CD14-positive monocyte (primary cell): ENCODE measurements at regions not wholly inside any gene's neighbourhood (a gene's known extent, or its start where the extent isn't known, plus 50 kb on each side); places are given as distances from the start of the nearest gene placed in this dataset.

Source experiments
- DNase-seq, 3 donors: peaks; one replicate each; pipeline ENCODE4 v3.0.0-alpha.2; 2011 to 2022
- H2AFZ ChIP-seq: 2 replicates; pipeline ENCODE4 v1.6.0; 2012; ENCODE audit warnings: mild to moderate bottlenecking, low read depth, low read length, inconsistent platforms; ENCODE audit not compliant: insufficient read depth, poor library complexity, severe bottlenecking
- H3K27ac ChIP-seq, 2 donors: 1 replicate in 1 of 2; 2 replicates in 1 of 2; pipeline ENCODE4 v1.5.1; 2012 to 2013; ENCODE audit warnings: low read length in 2 of 2, control low read depth in 1 of 2, inconsistent platforms in 1 of 2, low read depth in 1 of 2, mild to moderate bottlenecking in 1 of 2
- H3K27me3 ChIP-seq, 2 donors: one replicate each; pipeline versions ENCODE4 v1.6.0 to v1.6.1; 2011 to 2013; ENCODE audit warnings: low read length in 2 of 2; ENCODE audit not compliant: control insufficient read depth in 2 of 2, insufficient read depth in 2 of 2
- H3K36me3 ChIP-seq, 2 donors: replicated peaks in 1 of 2; 1 replicate in 1 of 2; 2 replicates in 1 of 2; pipeline versions ENCODE4 v1.5.1 to v1.6.1; 2012 to 2013; ENCODE audit warnings: low read length in 2 of 2, control low read depth in 1 of 2, inconsistent platforms in 1 of 2, mild to moderate bottlenecking in 1 of 2; ENCODE audit not compliant: insufficient read depth in 2 of 2, control insufficient read depth in 1 of 2
- H3K4me1 ChIP-seq, 2 donors: 1 replicate in 1 of 2; 2 replicates in 1 of 2; pipeline versions ENCODE4 v1.5.1 to v1.6.1; 2012 to 2013; ENCODE audit warnings: low read length in 2 of 2, control low read depth in 1 of 2, inconsistent platforms in 1 of 2, mild to moderate bottlenecking in 1 of 2, moderate library complexity in 1 of 2; ENCODE audit not compliant: insufficient read depth in 2 of 2, control insufficient read depth in 1 of 2
- H3K4me2 ChIP-seq: replicated peaks from 2 replicates; pipeline ENCODE3; 2012; ENCODE audit warnings: low read length, moderate library complexity, mild to moderate bottlenecking; ENCODE audit not compliant: poor library complexity, severe bottlenecking; ENCODE audit errors: extremely low read depth
- H3K4me3 ChIP-seq, 3 experiments: fragments of 200-600 bp in 1 of 3; sonication (generic) in 1 of 3; replicated peaks in 1 of 3; 1 replicate in 2 of 3; 2 replicates in 1 of 3; pipeline ENCODE4 v1.5.1; 2011 to 2013; ENCODE audit warnings: low read length in 3 of 3, mild to moderate bottlenecking in 3 of 3, control low read depth in 2 of 3, low read depth in 2 of 3, inconsistent platforms in 1 of 3, moderate library complexity in 1 of 3
- H3K79me2 ChIP-seq: 2 replicates; pipeline ENCODE4 v1.6.0; 2012; ENCODE audit warnings: mild to moderate bottlenecking, control low read depth, inconsistent platforms, low read length, moderate library complexity; ENCODE audit not compliant: insufficient read depth
- H3K9ac ChIP-seq: 2 replicates; pipeline ENCODE4 v1.6.0; 2017; ENCODE audit warnings: low read length, mild to moderate bottlenecking; ENCODE audit not compliant: insufficient read depth, poor library complexity, severe bottlenecking
- H3K9me3 ChIP-seq, 2 donors: replicated peaks in 1 of 2; 1 replicate in 1 of 2; 2 replicates in 1 of 2; pipeline versions ENCODE4 v1.5.1 to v1.6.1; 2012 to 2013; ENCODE audit warnings: low read length in 2 of 2, control low read depth in 1 of 2; ENCODE audit not compliant: control insufficient read depth in 1 of 2, insufficient read depth in 1 of 2
- H4K20me1 ChIP-seq: 2 replicates; pipeline ENCODE4 v1.6.0; 2012; ENCODE audit warnings: mild to moderate bottlenecking, low read length, control low read depth, moderate library complexity; ENCODE audit not compliant: insufficient read depth
- H3K27ac Mint-ChIP-seq, 7 donors: one replicate each; pipeline ENCODE4 v1.8.0; 2020; ENCODE audit warnings: mild to moderate bottlenecking in 7 of 7, mixed read lengths in 7 of 7, moderate library complexity in 6 of 7, inconsistent platforms in 2 of 7
- H3K27me3 Mint-ChIP-seq, 3 donors: one replicate each; pipeline ENCODE4 v1.8.0; 2021 to 2022; ENCODE audit warnings: low read depth in 3 of 3, mild to moderate bottlenecking in 3 of 3, mixed read lengths in 3 of 3, moderate library complexity in 3 of 3, inconsistent platforms in 1 of 3
- H3K36me3 Mint-ChIP-seq, 2 donors: one replicate each; pipeline ENCODE4 v1.8.0; 2020; ENCODE audit warnings: mixed read lengths in 2 of 2, inconsistent platforms in 1 of 2, mild to moderate bottlenecking in 1 of 2
- H3K4me1 Mint-ChIP-seq: one replicate; pipeline ENCODE4 v1.8.0; 2020; ENCODE audit warnings: mild to moderate bottlenecking, mixed read lengths
- H3K4me3 Mint-ChIP-seq, 2 donors: one replicate each; pipeline ENCODE4 v1.8.0; 2020; ENCODE audit warnings: mild to moderate bottlenecking in 2 of 2, mixed read lengths in 2 of 2, moderate library complexity in 1 of 2
- H3K9me3 Mint-ChIP-seq, 7 donors: one replicate each; pipeline ENCODE4 v1.8.0; 2020 to 2022; ENCODE audit warnings: mixed read lengths in 7 of 7, mild to moderate bottlenecking in 6 of 7, moderate library complexity in 6 of 7, inconsistent platforms in 2 of 7
- WGBS: methylation state at CpG from one replicate; pipeline ENCODE4 v1.1.5; 2013; ENCODE audit warnings: missing lambda C conversion rate; ENCODE audit not compliant: insufficient coverage; 5-methylcytosine and 5-hydroxymethylcytosine counted together
- intact Hi-C, 2 donors: fragments of 100-400 bp; cut with micrococcal nuclease; formaldehyde crosslinking; loops; one replicate each; pipeline versions ENCODE4 v1.15.0 to v1.15.1; 2023
- TF ChIP-seq, protein P1 (sequence below): fragments of 200-600 bp; IDR thresholded peaks from one replicate; pipeline ENCODE4 v1.8.0; 2022; ENCODE audit warnings: antibody characterized with exemption, mild to moderate bottlenecking

DNA sequence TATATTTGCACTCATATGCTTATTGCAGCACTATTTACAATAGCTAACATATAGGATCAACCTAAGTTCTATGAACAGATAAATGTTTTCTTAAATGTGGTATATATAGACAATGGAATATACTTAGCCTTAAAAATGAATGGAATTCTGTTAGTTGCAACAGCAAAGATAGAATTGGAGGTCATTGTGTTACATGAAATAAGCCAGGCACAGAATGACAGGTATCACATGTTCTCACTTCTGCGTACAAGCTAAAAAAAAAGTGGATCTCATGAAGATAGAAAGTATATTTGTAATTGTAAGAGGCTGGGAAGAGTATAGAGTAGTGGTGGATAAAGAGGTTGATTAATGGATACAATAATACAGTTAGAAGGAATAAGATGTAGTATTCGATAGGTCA, 255.5 kb upstream of the SETBP1 start:
- Histone ChIP-seq H3K4me3 (no peak overlapping the region), H3K27ac (no peak overlapping the region), H3K4me2 (no peak overlapping the region), H3K4me1 (no peaks in the 10 kb centered on the region), H3K36me3 (no peaks in the 10 kb centered on the region), H4K20me1 (no peaks in the 10 kb centered on the region), H3K27me3 (no peaks in the 10 kb centered on the region), H3K79me2 (no peaks in the 10 kb centered on the region), H3K9me3 (no peaks in the 10 kb centered on the region), H2AFZ (no peak overlapping the region), H3K9ac (no peak overlapping the region)
- no peak overlapping the region for H3K27ac Mint-ChIP-seq
- intact Hi-C loops: no loop called here
- no peaks in the 10 kb centered on the region for H3K36me3 Mint-ChIP-seq
- no peaks in the 10 kb centered on the region for H3K4me1 Mint-ChIP-seq
- DNase-seq: no peak
- H3K9me3 Mint-ChIP-seq: peaks cover 0 to 19% (median 4%) of the 10 kb centered on the region in 7 donors
- H3K4me3 Mint-ChIP-seq: no peak overlapping the region
- H3K27me3 Mint-ChIP-seq: peaks cover 0 to 2% (median 0%) of the 10 kb centered on the region in 3 donors
- WGBS: 100% methylated on average over 1 of the region's 2 CpGs
- TF ChIP-seq, protein P1, sequence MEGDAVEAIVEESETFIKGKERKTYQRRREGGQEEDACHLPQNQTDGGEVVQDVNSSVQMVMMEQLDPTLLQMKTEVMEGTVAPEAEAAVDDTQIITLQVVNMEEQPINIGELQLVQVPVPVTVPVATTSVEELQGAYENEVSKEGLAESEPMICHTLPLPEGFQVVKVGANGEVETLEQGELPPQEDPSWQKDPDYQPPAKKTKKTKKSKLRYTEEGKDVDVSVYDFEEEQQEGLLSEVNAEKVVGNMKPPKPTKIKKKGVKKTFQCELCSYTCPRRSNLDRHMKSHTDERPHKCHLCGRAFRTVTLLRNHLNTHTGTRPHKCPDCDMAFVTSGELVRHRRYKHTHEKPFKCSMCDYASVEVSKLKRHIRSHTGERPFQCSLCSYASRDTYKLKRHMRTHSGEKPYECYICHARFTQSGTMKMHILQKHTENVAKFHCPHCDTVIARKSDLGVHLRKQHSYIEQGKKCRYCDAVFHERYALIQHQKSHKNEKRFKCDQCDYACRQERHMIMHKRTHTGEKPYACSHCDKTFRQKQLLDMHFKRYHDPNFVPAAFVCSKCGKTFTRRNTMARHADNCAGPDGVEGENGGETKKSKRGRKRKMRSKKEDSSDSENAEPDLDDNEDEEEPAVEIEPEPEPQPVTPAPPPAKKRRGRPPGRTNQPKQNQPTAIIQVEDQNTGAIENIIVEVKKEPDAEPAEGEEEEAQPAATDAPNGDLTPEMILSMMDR: no peak

DNA sequence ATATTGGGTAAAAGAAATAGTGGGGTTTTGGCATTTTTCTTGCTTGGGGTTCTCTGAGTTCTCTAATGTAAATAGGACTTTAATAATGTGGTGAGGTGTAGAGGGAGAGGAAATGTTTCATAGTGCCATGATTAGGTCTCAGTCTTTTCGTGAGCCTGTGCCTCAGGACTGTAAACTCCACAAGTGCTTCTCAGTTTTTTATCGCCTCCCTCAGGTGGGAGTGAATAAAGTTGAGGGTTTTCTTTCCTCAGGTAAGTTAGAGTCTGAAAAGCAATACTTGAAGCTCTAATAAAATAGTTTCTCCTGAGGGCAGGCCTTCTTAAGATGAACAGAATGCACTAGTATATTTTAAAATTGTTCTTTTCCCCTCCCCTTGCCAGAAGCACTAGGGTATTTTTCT, 243.1 kb upstream of the SETBP1 start:
- no peaks in the 10 kb centered on the region for H3K4me1 ChIP-seq
- H3K27me3 ChIP-seq: no peaks in the 10 kb centered on the region
- H3K36me3 Mint-ChIP-seq: no peaks in the 10 kb centered on the region
- H3K4me3 ChIP-seq: no peak overlapping the region
- H3K9me3 ChIP-seq: no peaks in the 10 kb centered on the region
- H3K27ac ChIP-seq: no peak overlapping the region
- no peaks in the 10 kb centered on the region for H3K79me2 ChIP-seq
- no peaks in the 10 kb centered on the region for H3K4me1 Mint-ChIP-seq
- no peak overlapping the region for H2AFZ ChIP-seq
- no peak overlapping the region for H3K4me2 ChIP-seq
- no peak overlapping the region for H3K9ac ChIP-seq
- H3K4me3 Mint-ChIP-seq: no peak overlapping the region
- TF ChIP-seq, protein P1: no peak
- intact Hi-C loops: no loop called here
- peak overlapping the region in 1 of 7 donors; percentile 25 for H3K27ac Mint-ChIP-seq
- 100% methylated on average over 1 of the region's 2 CpGs for WGBS
- DNase-seq: no peak
- peaks cover 2 to 8% (median 6%) of the 10 kb centered on the region in 7 donors for H3K9me3 Mint-ChIP-seq
- H3K27me3 Mint-ChIP-seq: peaks cover 0 to 3% (median 0%) of the 10 kb centered on the region in 3 donors
- no peaks in the 10 kb centered on the region for H4K20me1 ChIP-seq
- H3K36me3 ChIP-seq: no peaks in the 10 kb centered on the region
